HG03135 (cell line): ENCODE measurements at regions not wholly inside any gene's neighbourhood (a gene's known extent, or its start where the extent isn't known, plus 50 kb on each side); places are given as distances from the start of the nearest gene placed in this dataset.
"Not testable (repeated sequence)": the region's sequence is repeated elsewhere in the genome, so short reads cannot be mapped to it uniquely, and the experiment has no call there.

Source experiments
- ATAC-seq: cut with Tn5 transposase; IDR thresholded peaks from one replicate; pipeline ENCODE4 v1.9.1; 2021; ENCODE audit warnings: mild to moderate bottlenecking, moderate library complexity; ENCODE audit not compliant: unreplicated experiment

- ATAC-seq = no peak
These were observed 68.2 kb downstream of the ATP23 start for GRCh38 chr12:58009405-58010195.

DNA sequence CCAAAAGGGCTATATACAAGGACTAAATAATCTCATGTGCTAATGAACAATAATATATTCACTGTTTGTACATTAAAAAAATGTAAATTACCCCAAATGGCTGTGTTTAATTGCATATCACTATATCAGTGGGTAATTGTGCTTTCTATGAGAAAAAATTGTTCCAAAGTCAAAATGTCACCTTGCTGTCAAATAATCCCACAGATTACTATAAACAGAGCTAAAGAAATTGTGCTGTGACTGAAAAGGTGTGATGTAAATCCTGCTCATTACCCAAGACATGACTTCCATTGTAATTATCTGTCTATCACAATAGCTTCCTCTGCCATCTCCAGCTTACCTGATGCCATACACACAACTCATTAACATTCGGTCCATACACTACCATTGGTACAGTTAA is 70.3 kb downstream of the ATP23 start:
- ATAC-seq = no peak

DNA sequence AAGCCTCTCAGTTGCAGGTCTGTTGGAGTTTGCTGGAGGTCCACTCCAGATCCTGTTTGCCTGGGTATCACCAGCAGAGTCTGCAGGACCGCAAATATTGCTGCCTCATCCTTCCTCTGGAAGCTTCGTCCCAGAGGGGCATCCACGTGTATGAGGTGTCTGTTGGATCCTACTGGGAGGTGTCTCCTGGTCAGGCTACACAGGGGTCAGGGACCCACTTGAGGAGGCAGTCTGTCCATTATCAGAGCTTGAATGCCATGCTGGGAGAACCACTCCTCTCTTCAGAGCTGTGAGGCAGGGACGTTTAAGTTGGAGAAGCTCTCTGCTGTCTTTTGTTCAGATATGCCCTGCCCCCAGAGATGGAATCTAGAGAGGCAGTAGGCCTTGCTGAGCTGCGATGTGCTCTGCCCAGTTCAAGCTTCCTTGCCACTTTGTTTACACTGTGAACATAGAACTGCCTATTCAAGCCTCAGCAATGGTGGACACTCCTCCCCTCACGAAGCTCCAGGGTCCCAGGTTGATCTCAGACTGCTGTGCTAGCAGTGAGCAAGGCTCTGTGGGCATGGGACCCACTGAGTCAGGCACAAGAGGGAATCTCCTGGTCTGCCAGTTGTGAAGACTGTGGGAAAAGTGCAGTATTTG is 81.1 kb downstream of the ATP23 start:
- ATAC-seq = not testable (repeated sequence)

- no peak for ATAC-seq
These were observed 84.1 kb downstream of the ATP23 start for GRCh38 chr12:58025431-58025830.

GRCh38 chr12:58026426-58026825 is 85.1 kb downstream of the ATP23 start:
- no peak for ATAC-seq

DNA sequence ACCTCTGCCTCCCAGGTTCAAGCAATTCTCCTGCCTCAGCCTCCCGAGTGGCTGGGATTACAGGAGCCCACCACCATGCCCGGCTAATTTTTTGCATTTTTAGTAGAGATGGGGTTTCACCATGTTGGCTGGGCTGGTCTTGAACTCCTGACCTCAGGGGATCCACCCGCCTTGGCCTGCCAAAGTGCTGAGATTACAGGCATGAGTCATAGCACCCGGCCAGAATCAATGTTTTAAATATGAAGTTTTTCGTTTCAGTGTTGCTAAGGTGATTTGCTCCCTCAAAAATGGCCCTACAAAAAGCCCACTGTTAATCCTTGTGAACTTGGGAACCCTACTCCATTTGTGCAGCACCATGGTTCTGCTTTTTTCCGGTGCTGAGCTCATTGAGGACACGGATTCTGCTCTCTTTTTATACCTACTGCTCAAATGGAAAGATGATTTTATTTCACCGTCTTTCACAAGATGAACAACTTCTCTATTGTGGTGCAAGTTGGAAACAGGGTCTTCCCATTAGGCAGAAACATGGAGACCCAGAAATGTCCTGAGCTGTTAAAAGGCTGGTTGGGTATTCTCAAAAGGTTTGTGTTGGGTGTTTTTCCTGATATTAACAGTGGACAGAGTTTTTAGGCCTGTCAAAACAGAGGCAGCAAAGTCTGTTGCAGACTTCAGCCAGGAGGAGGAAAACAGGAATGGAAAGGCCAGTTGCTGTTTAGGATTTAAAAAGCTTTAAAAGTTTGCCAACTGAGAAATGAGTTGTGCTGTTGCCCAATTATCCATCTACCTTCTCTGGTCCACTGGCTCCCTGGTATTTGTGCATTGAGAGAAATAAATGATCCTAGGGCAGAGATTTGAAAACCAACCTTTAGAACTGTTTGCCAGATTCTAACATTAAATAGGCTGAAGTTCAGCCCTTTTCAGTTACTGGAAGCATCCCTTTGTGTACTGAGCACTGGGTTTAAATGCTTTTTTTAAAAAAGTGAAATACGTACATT is 85.8 kb downstream of the ATP23 start:
- no peak for ATAC-seq

DNA sequence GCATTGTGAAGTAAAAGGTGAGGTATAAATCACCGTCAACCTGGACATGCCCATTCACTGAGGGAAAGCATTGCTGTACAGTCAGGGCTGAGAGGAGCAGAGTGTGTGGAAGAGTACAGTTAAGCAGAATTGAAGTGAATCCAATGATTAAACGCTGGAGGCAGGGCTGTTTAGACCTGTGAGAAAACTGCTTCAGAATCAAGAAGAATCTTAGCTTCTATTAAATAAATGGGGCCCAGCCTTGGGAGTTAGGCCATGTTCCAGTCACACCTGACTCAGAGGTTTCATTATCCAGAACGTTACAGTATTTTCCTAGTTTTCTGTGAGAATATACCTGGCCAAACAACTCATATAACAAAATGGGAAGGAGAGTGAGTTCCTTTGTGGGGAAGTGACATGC is 86.9 kb downstream of the ATP23 start:
- no peak for ATAC-seq

DNA sequence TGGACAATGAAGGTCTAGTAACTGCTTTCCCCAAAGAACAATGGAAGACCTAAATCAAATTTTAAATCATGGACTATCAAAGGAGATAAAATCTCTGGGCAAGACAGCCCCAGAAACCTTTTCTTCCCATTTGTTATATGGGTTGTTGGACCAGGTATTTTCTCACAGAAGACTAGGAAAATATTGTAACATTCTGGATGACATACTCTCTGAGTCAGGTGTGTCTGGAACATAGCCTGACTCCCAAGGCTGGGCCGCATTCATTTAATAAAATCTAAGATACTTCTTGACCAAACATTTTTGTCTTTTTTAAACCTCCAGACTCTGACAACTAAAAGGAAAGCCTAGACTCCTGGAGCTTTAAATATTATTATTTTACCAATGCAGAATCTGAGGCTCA is 87.9 kb downstream of the ATP23 start:
- no peak for ATAC-seq

- no peak for ATAC-seq
These were observed 89.4 kb downstream of the ATP23 start for GRCh38 chr12:58030566-58031279.

GRCh38 chr12:58032156-58032555 is 90.8 kb downstream of the ATP23 start:
- ATAC-seq = no peak

- no peak for ATAC-seq
These were observed 92.5 kb downstream of the ATP23 start for GRCh38 chr12:58033831-58034230.

- ATAC-seq = no peak
These were observed 92.9 kb downstream of the ATP23 start for GRCh38 chr12:58034311-58034710.

- ATAC-seq = no peak
These were observed 93.3 kb downstream of the ATP23 start for GRCh38 chr12:58034712-58035111.

GRCh38 chr12:58041441-58041840 is 100.1 kb downstream of the ATP23 start:
- no peak for ATAC-seq

DNA sequence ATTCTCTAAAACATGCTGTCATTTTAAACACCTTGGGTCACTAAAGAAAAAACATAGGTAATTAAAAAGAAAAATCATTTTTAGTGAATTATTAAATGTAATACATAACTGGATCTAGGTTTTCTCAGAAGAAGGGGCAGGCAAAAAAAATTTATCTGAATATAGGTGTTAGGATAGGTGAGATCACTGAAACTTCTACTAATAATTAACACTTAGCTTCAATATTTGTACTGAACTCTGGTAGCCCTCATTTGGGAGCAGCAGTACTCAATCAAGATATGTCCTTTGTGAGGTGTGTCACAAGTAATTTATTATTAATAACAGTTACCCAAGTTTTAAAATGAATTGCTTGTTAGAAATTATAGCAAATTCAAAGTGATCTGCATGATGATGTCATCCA is 103.6 kb downstream of the ATP23 start:
- no peak for ATAC-seq

- ATAC-seq = no peak
These were observed 104.9 kb downstream of the ATP23 start for GRCh38 chr12:58046271-58046670.

GRCh38 chr12:58051378-58051777 is 110.0 kb downstream of the ATP23 start:
- no peak for ATAC-seq

GRCh38 chr12:58064666-58065065 is 123.3 kb downstream of the ATP23 start:
- ATAC-seq = no peak

DNA sequence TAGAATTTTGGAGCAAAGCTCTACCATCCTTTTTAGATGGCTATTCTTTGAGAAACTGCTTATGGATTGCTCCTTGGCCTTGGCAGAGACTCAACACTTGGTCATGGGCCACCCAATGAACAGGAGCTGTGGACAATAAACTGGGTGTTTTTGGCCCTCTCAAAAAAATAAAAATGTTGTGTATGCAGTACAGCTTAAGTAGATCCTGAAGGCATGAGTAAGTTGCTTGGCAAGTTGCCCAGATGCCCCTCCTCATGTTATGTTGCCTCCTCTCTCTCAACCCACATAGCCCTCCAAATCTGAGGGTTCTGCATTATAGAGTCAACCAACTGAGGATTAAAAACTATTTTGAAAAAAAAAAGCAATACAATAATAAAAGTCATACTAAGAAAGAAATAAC is 124.9 kb downstream of the ATP23 start:
- no peak for ATAC-seq

GRCh38 chr12:58067610-58068387 is 126.4 kb downstream of the ATP23 start:
- ATAC-seq = no peak
